ENCODE measurements at regions not wholly inside any gene's neighbourhood (a gene's known extent, or its start where the extent isn't known, plus 50 kb on each side); places are given as distances from the start of the nearest gene placed in this dataset.

DNA sequence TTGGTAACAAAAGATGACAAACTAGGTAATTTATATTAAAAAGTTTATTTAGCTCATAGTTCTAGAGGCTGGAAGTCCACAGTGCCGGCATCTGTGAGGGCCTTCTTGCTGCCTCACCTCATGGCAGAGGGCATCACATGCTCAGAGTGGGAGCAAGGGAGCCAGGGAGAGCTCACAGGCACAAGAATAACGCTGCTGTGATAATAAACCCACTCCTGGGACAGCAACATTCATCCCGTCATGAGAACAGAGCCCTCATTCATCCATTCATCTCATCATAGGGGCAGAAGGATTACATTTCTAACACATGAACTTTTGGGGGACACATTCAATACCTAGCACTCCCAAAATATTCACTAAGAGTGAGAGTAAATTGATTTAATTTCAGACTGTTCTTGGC, 170.6 kb upstream of the AKR1E2 start:
- Histone ChIP-seq H3K9ac (no peak overlapping the region), H4K20me1 (no peaks in the 10 kb centered on the region), H3K9me3 (no peaks in the 10 kb centered on the region), H3K27me3 (no peaks in the 10 kb centered on the region), H3K27ac (no peak overlapping the region), H3K36me3 (no peaks in the 10 kb centered on the region), H3K4me2 (no peak overlapping the region), H3K4me3 (no peak overlapping the region), H3K4me1 (no peaks in the 10 kb centered on the region)
- TF ChIP-seq Cebpa-rat (IDR thresholded peaks at IDR 0.05) = no peak

DNA sequence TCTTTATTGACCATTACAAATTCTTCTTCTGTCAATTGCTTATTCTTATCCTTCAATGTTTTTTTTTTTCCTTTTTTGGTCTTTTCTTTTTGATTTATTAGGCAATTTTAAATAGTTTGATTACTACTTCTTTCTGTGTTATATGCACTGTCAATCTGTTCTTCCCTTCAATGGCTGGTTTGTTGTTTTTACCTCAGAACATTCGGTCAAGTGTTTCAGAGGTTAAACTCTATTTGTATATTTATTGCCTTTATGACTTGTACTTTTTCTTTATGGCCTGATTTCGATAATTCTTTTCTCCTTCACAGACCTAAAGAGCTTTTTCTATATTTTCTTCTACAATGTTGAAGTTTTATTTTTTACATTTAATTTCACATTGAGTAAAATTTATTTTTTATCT, 171.5 kb upstream of the AKR1E2 start:
- H3K9me3 ChIP-seq = no peaks in the 10 kb centered on the region
- H3K4me2 ChIP-seq = no peak overlapping the region
- peaks cover 6% of the 10 kb centered on the region; the same call in 1 of the 2 replicates for H3K4me1 ChIP-seq
- H3K4me3 ChIP-seq = no peak overlapping the region
- TF ChIP-seq Cebpa-rat (IDR thresholded peaks at IDR 0.05) = no peak
- no peak overlapping the region for H3K27ac ChIP-seq
- no peaks in the 10 kb centered on the region for H3K36me3 ChIP-seq
- H4K20me1 ChIP-seq = no peaks in the 10 kb centered on the region
- no peaks in the 10 kb centered on the region for H3K27me3 ChIP-seq
- no peak overlapping the region for H3K9ac ChIP-seq

DNA sequence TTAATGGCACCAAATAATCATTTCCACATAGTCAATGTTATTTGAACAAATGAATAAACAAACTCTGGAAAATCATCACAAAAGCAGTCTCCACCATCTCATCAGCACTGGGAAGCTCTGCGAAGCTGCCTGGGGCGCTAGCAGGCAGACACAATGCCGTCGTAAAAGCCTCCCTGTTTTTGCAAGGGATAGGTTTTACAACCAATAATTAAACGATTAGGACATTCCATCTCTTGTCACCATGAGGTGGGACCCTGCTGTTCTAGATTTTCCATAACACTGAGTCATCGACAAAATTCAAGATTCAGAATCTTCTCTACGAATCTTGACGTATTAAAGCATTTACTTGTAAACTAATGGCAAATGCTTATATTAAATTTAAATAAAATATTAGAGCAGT, 172.8 kb upstream of the AKR1E2 start:
- no peak for TF ChIP-seq Cebpa-rat (IDR thresholded peaks at IDR 0.05)
- Histone ChIP-seq H3K4me3 (no peak overlapping the region), H3K4me2 (no peak overlapping the region), H3K9me3 (no peaks in the 10 kb centered on the region), H3K9ac (no peak overlapping the region), H3K36me3 (no peaks in the 10 kb centered on the region), H3K27me3 (no peaks in the 10 kb centered on the region), H3K27ac (no peak overlapping the region), H4K20me1 (no peaks in the 10 kb centered on the region), H3K4me1 (peaks cover 6% of the 10 kb centered on the region; the same call in 1 of the 2 replicates)

DNA sequence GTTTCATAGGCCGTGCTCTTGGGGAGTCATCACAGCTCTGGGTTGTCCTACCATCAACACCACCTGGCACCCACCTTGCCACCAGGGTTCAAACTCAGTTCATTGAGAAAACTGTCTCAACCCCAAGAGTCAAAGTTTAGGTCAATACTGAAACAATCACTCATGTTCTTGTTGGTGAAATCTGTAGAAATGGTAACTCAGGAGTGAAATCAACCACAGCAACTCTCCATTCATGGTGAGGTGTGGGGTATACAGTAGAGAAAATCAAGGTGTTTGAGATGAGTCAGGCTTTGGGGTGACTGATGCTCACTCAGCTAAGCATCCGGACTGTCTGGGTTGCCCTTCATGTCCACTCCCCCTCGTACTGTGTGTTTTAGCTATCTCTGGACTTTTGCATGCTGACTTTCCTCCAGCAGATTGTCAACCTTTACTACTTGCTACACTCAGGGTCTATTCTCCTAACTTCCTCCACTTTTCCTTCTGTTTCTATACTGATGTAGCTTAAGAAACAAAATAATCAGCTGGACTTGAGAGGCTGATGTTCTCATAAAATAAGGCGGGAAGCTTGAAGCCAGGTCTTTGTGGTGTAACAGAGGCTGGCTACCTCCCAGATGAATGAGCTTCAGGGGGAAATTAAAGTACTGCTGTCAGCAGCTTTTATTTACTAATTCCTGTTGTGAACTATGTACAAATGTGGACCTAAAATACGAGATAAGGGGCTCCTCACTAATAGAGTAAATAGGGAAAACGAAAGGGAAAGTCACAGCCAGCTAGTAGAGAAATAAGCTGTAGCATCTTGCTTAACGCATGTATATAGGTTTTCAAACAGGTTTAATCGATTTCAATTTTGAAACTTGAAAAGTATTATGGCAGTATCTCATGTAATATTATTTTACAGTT, 173.6 kb upstream of the AKR1E2 start:
- no peak overlapping the region for H3K9ac ChIP-seq
- H4K20me1 ChIP-seq = no peaks in the 10 kb centered on the region
- peaks cover 13% of the 10 kb centered on the region for H3K4me1 ChIP-seq
- H3K27ac ChIP-seq = no peak overlapping the region
- no peak for TF ChIP-seq Cebpa-rat (IDR thresholded peaks at IDR 0.05)
- H3K4me3 ChIP-seq = no peak overlapping the region
- no peak overlapping the region for H3K4me2 ChIP-seq
- no peaks in the 10 kb centered on the region for H3K36me3 ChIP-seq
- H3K9me3 ChIP-seq = no peaks in the 10 kb centered on the region
- H3K27me3 ChIP-seq = no peaks in the 10 kb centered on the region

DNA sequence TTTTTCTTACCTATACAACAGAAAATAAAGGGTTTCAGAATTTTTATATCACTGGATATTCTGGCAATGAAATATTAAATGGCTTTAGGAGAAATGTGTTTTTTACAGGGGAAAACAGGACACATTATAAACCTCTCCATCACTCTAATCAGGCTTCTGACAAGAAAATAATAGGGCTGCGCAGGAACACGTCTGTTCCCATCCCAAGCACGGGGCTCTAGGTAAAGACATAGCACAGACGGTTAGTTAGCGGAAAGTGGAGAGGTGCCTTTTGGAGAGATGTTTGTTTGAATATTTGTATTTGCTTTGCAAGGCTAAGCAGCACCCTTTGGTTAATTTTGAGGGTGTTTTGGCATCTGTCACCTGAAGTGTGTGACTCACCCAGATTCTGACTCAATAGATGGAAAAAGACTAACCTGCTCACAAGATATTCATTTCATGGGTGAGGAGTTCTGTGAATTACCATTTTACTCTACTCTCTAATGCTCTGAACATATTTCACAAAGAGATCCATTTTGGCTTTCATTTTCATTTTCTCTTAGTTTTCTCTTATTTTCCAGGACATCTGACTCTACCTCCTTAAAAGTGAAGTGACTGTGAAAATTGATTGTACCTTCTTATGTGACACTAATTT, 174.5 kb upstream of the AKR1E2 start:
- H3K4me3 ChIP-seq = no peak overlapping the region
- peaks cover 17% of the 10 kb centered on the region for H3K4me1 ChIP-seq
- no peaks in the 10 kb centered on the region for H4K20me1 ChIP-seq
- TF ChIP-seq Cebpa-rat (IDR thresholded peaks at IDR 0.05) = no peak
- H3K9ac ChIP-seq = no peak overlapping the region
- H3K4me2 ChIP-seq = no peak overlapping the region
- no peaks in the 10 kb centered on the region for H3K27me3 ChIP-seq
- H3K9me3 ChIP-seq = no peaks in the 10 kb centered on the region
- H3K27ac ChIP-seq = no peak overlapping the region
- H3K36me3 ChIP-seq = no peaks in the 10 kb centered on the region

DNA sequence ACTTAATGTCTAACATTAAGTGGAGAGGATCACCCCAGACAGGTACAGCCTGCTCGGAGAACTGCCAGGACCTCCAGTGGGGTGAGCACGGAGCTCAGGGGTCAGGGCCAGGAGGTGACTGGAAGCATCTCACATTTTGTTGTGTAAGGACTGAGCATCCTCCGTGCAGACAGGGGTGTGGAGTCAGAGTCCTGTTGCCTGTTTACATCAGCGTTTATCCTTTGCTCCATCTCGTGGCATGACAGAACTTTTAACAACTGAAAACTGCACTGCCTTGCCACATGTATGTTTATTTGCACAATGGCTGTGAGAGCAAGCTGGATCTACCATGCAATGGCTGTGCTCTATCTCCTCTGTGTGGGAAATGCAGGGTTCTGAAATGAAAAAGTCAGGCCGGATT, 175.4 kb upstream of the AKR1E2 start:
- Histone ChIP-seq H3K9ac (no peak overlapping the region), H3K36me3 (no peaks in the 10 kb centered on the region), H3K4me3 (no peak overlapping the region), H4K20me1 (no peaks in the 10 kb centered on the region), H3K27me3 (no peaks in the 10 kb centered on the region), H3K27ac (no peak overlapping the region), H3K4me2 (no peak overlapping the region), H3K9me3 (no peaks in the 10 kb centered on the region), H3K4me1 (peaks cover 17% of the 10 kb centered on the region)
- TF ChIP-seq Cebpa-rat (IDR thresholded peaks at IDR 0.05) = no peak

DNA sequence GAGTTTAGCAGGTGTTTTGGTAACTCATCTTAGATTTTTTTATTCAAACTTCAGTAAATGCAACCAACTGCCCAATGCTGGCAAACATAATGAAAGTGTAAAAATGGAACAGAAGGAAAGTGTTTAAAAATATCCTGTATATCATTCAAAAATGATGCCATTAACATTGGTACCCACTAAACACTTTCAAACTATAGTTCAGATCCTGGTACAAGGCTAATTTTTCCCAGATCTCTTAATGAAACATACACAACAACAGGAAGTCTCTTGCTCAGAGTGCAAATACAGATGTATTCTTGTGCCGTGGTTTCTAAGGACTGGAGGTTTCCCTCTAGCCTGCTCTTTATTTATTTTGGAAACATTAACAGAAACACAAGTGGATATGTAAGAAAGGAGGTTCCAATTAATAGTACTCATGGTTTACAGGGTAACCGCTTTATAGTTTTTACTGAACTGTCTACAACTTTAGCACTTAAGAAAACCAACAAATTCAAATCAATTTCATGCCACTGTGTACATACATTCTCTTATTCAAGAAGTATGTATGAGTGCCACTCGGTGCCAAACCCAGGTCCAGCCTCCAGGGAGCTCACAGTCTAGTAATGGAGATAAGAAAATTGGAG, 176.0 kb upstream of the AKR1E2 start:
- H3K9me3 ChIP-seq = no peaks in the 10 kb centered on the region
- no peak overlapping the region for H3K9ac ChIP-seq
- H4K20me1 ChIP-seq = no peaks in the 10 kb centered on the region
- no peak overlapping the region for H3K4me2 ChIP-seq
- no peaks in the 10 kb centered on the region for H3K27me3 ChIP-seq
- no peak for TF ChIP-seq Cebpa-rat (IDR thresholded peaks at IDR 0.05)
- no peaks in the 10 kb centered on the region for H3K36me3 ChIP-seq
- H3K27ac ChIP-seq = no peak overlapping the region
- H3K4me1 ChIP-seq = peaks cover 17% of the 10 kb centered on the region
- no peak overlapping the region for H3K4me3 ChIP-seq

DNA sequence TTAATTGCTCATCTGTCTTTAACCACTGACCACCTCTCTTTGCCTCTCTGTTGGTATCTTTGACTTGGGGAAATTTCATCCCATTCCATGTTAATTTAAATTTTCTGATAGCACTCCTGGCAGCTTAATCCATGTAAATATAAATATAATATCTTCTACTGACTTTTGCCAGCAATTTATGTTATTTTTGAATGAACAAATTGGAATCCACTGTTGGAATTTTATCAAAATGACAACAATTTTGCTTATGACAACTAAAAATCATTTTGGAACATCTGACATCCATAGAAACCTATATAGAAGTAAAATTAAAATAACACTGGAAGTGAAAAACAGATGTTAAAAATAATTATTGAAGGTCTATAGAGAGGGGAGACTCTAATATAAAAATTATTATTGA, 176.5 kb upstream of the AKR1E2 start:
- H3K4me3 ChIP-seq = no peak overlapping the region
- no peaks in the 10 kb centered on the region for H4K20me1 ChIP-seq
- TF ChIP-seq Cebpa-rat (IDR thresholded peaks at IDR 0.05) = no peak
- H3K27ac ChIP-seq = no peak overlapping the region
- H3K36me3 ChIP-seq = no peaks in the 10 kb centered on the region
- peaks cover 17% of the 10 kb centered on the region for H3K4me1 ChIP-seq
- no peaks in the 10 kb centered on the region for H3K9me3 ChIP-seq
- no peak overlapping the region for H3K4me2 ChIP-seq
- no peak overlapping the region for H3K9ac ChIP-seq
- H3K27me3 ChIP-seq = no peaks in the 10 kb centered on the region

DNA sequence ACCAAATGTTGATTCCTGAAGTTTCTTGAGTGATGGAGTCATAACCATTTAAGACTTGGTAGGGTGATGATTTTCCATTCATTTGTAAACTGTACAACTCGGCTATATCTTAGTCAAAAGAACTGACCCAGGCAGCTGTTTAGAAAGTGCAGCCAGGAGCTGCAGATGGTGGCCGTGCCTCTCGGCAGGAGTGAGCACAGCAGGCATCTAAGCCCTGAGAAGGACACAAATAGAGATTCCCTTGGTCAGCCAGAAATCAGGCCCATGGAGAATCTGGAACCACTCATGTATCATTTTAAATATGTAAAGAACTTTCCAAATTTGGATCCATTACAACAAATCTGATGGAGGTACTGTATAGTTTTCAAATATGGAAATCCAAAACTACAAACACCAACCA, 177.0 kb upstream of the AKR1E2 start:
- no peak overlapping the region for H3K4me2 ChIP-seq
- H3K36me3 ChIP-seq = no peaks in the 10 kb centered on the region
- H3K9ac ChIP-seq = no peak overlapping the region
- H3K4me1 ChIP-seq = peaks cover 17% of the 10 kb centered on the region
- H3K27me3 ChIP-seq = no peaks in the 10 kb centered on the region
- no peak for TF ChIP-seq Cebpa-rat (IDR thresholded peaks at IDR 0.05)
- H3K27ac ChIP-seq = no peak overlapping the region
- H4K20me1 ChIP-seq = no peaks in the 10 kb centered on the region
- H3K9me3 ChIP-seq = no peaks in the 10 kb centered on the region
- H3K4me3 ChIP-seq = no peak overlapping the region
